H1 (cell line): ENCODE measurements at regions not wholly inside any gene's neighbourhood (a gene's known extent, or its start where the extent isn't known, plus 50 kb on each side); places are given as distances from the start of the nearest gene placed in this dataset.

ENCODE experiments used
- CTBP2 ChIP-seq: IDR thresholded peaks from 2 replicates; pipeline ENCODE4 v1.7.0; 2011; ENCODE audit warnings: borderline replicate concordance, mild to moderate bottlenecking, moderate library complexity, mixed read lengths, low read length; ENCODE audit not compliant: insufficient read depth, insufficient read length
- CTCF ChIP-seq, 3 experiments: IDR thresholded peaks; 1 replicate in 2 of 3; 2 replicates in 1 of 3; pipeline versions ENCODE4 v1.5.1 to v1.6.1; 2011; ENCODE audit warnings: low read length in 3 of 3, mild to moderate bottlenecking in 3 of 3, inconsistent platforms in 2 of 3, low read depth in 1 of 3, moderate library complexity in 1 of 3; ENCODE audit not compliant: insufficient read depth in 1 of 3; ENCODE audit errors: control extremely low read depth in 1 of 3
- MAX ChIP-seq: IDR thresholded peaks from 2 replicates; pipeline ENCODE4 v1.6.1; 2012; ENCODE audit warnings: inconsistent platforms
- NRF1 ChIP-seq: IDR thresholded peaks from 2 replicates; pipeline ENCODE4 v1.6.1; 2011; ENCODE audit warnings: mild to moderate bottlenecking, low read depth, low read length, improper control_type of control experiment
- POLR2A ChIP-seq, 2 experiments: IDR thresholded peaks; 1 replicate in 1 of 2; 2 replicates in 1 of 2; pipeline ENCODE4 v1.6.1; 2011; ENCODE audit warnings: low read depth in 2 of 2, low read length in 2 of 2, mild to moderate bottlenecking in 2 of 2; ENCODE audit errors: control extremely low read depth in 1 of 2
- RAD21 ChIP-seq, 2 experiments: IDR thresholded peaks in 1 of 2; conservative IDR thresholded peaks in 1 of 2; 2 replicates each; pipeline ENCODE4 v1.6.1; 2011; ENCODE audit warnings: low read depth in 2 of 2, low read length in 2 of 2, improper control_type of control experiment in 1 of 2, inconsistent platforms in 1 of 2, mild to moderate bottlenecking in 1 of 2, moderate library complexity in 1 of 2
- RXRA ChIP-seq: IDR thresholded peaks from 2 replicates; pipeline ENCODE4 v1.6.1; 2011; ENCODE audit warnings: low read depth, mild to moderate bottlenecking, low read length, moderate library complexity; ENCODE audit not compliant: insufficient read depth
- TF ChIP-seq, protein P1 (sequence below): fragments of 300-600 bp; sonication (generic); IDR thresholded peaks from 2 replicates; pipeline ENCODE4 v1.7.1; 2012; ENCODE audit warnings: low read length, moderate library complexity, mild to moderate bottlenecking, inconsistent platforms; ENCODE audit not compliant: insufficient replicate concordance

DNA sequence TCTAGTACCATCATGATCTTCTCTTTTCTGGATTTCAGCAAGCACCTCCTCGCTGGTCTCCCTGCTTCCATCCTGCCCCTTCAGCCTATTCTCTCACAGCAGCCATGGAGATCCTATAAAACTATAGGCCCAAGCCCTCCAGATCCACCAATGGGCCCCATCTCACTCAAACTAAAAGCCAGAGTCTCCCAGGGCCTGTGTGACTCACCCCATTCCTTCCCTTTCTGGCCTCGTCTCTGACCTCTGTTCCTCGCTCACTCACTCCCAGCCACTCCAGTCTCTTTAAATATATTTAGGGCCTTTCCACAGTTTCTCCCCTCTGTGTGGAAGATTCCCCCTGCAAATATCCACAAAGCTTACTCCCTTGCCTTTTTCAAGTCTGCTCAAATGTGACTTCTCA lies 89.7 kb downstream of the HSPH1 start (continued):
- TF ChIP-seq, protein P1, sequence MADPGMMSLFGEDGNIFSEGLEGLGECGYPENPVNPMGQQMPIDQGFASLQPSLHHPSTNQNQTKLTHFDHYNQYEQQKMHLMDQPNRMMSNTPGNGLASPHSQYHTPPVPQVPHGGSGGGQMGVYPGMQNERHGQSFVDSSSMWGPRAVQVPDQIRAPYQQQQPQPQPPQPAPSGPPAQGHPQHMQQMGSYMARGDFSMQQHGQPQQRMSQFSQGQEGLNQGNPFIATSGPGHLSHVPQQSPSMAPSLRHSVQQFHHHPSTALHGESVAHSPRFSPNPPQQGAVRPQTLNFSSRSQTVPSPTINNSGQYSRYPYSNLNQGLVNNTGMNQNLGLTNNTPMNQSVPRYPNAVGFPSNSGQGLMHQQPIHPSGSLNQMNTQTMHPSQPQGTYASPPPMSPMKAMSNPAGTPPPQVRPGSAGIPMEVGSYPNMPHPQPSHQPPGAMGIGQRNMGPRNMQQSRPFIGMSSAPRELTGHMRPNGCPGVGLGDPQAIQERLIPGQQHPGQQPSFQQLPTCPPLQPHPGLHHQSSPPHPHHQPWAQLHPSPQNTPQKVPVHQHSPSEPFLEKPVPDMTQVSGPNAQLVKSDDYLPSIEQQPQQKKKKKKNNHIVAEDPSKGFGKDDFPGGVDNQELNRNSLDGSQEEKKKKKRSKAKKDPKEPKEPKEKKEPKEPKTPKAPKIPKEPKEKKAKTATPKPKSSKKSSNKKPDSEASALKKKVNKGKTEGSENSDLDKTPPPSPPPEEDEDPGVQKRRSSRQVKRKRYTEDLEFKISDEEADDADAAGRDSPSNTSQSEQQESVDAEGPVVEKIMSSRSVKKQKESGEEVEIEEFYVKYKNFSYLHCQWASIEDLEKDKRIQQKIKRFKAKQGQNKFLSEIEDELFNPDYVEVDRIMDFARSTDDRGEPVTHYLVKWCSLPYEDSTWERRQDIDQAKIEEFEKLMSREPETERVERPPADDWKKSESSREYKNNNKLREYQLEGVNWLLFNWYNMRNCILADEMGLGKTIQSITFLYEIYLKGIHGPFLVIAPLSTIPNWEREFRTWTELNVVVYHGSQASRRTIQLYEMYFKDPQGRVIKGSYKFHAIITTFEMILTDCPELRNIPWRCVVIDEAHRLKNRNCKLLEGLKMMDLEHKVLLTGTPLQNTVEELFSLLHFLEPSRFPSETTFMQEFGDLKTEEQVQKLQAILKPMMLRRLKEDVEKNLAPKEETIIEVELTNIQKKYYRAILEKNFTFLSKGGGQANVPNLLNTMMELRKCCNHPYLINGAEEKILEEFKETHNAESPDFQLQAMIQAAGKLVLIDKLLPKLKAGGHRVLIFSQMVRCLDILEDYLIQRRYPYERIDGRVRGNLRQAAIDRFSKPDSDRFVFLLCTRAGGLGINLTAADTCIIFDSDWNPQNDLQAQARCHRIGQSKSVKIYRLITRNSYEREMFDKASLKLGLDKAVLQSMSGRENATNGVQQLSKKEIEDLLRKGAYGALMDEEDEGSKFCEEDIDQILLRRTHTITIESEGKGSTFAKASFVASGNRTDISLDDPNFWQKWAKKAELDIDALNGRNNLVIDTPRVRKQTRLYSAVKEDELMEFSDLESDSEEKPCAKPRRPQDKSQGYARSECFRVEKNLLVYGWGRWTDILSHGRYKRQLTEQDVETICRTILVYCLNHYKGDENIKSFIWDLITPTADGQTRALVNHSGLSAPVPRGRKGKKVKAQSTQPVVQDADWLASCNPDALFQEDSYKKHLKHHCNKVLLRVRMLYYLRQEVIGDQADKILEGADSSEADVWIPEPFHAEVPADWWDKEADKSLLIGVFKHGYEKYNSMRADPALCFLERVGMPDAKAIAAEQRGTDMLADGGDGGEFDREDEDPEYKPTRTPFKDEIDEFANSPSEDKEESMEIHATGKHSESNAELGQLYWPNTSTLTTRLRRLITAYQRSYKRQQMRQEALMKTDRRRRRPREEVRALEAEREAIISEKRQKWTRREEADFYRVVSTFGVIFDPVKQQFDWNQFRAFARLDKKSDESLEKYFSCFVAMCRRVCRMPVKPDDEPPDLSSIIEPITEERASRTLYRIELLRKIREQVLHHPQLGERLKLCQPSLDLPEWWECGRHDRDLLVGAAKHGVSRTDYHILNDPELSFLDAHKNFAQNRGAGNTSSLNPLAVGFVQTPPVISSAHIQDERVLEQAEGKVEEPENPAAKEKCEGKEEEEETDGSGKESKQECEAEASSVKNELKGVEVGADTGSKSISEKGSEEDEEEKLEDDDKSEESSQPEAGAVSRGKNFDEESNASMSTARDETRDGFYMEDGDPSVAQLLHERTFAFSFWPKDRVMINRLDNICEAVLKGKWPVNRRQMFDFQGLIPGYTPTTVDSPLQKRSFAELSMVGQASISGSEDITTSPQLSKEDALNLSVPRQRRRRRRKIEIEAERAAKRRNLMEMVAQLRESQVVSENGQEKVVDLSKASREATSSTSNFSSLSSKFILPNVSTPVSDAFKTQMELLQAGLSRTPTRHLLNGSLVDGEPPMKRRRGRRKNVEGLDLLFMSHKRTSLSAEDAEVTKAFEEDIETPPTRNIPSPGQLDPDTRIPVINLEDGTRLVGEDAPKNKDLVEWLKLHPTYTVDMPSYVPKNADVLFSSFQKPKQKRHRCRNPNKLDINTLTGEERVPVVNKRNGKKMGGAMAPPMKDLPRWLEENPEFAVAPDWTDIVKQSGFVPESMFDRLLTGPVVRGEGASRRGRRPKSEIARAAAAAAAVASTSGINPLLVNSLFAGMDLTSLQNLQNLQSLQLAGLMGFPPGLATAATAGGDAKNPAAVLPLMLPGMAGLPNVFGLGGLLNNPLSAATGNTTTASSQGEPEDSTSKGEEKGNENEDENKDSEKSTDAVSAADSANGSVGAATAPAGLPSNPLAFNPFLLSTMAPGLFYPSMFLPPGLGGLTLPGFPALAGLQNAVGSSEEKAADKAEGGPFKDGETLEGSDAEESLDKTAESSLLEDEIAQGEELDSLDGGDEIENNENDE: no peak
- TF ChIP-seq RXRA (no peak), RAD21 (IDR thresholded peaks at IDR 0.05 in 1 of 2, conservative IDR thresholded peaks at IDR 0.05 in 1 of 2; ENCODE audit: low read depth in 2 of 2, low read length in 2 of 2) (no peak), NRF1 (no peak), CTCF (IDR thresholded peaks at IDR 0.05; ENCODE audit: control extremely low read depth in 1 of 3, insufficient read depth in 1 of 3, low read depth in 1 of 3, low read length in 3 of 3) (no peak), CTBP2 (no peak), MAX (no peak), POLR2A (IDR thresholded peaks at IDR 0.05; ENCODE audit: control extremely low read depth in 1 of 2, low read depth in 2 of 2, low read length in 2 of 2) (no peak)
